ENCODE measurements at regions not wholly inside any gene's neighbourhood (a gene's known extent, or its start where the extent isn't known, plus 50 kb on each side); places are given as distances from the start of the nearest gene placed in this dataset.

DNA sequence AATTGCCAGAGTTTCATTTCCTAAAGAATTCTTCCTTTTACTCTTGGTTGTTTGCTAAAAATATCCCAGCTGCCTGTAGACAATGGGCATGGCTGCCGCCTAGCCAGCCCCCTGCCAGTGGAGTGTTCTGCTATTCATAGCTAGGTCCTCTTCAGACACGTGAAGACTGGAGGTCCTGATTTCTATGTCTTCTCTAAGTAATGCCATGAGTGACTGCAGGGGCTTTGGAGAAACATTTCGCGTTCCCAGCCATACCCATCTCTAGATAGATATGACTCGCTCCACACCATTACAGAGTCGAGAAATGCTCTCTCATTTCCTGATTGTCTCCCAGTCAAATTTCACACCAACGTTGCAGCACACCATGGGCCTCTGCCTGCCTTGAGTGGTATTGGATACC is 99.5 kb upstream of the BACE2 start:
- H3K27ac ChIP-seq (ENCODE audit: insufficient read depth, low read length): no peak overlapping the region
- no peak overlapping the region for H2AK9ac ChIP-seq (replicated peaks; ENCODE audit: low read depth, low read length, poor library complexity)
- no peak overlapping the region for H3K4me2 ChIP-seq (ENCODE audit: low read depth, low read length)
- no peaks in the 10 kb centered on the region for H3K36me3 ChIP-seq (ENCODE audit: control insufficient read depth, insufficient read depth, low read length)
- no peak overlapping the region for H2BK20ac ChIP-seq (ENCODE audit: low read depth, low read length)
- no peaks in the 10 kb centered on the region for H3K27me3 ChIP-seq (ENCODE audit: control insufficient read depth, insufficient read depth, low read length)
- no peak overlapping the region for H2AK5ac ChIP-seq (ENCODE audit: low read depth, low read length)
- no peak overlapping the region for H3K23ac ChIP-seq (ENCODE audit: low read depth, low read length)
- no peak overlapping the region for H3K18ac ChIP-seq (ENCODE audit: low read depth, low read length)
- H4K91ac ChIP-seq (ENCODE audit: insufficient read depth, low read depth, low read length): no peak overlapping the region
- H3K56ac ChIP-seq (ENCODE audit: extremely low read depth, insufficient read depth, low read length): no peak overlapping the region
- H3K4ac ChIP-seq (ENCODE audit: low read depth, low read length): no peak overlapping the region
- no CpG with 5 or more reads among the region's 7 CpGs for WGBS, 2 experiments (ENCODE audit: extremely low coverage in 2 of 2, insufficient read length in 1 of 2)
- DNase-seq (no peak), ATAC-seq (ENCODE audit: low read depth) (no peak)
- in situ Hi-C loops (cut with MboI; ENCODE audit: low sequenced_read_pairs) (no loop called here), intact Hi-C loops (cut with micrococcal nuclease) (loop anchor here (5.0 kb wide), 1 partner anchor 926 kb away; no protein-coding TSS in a partner anchor), dilution Hi-C loops (cut with HindIII; ENCODE audit: low sequenced_read_pairs, unreplicated experiment) (no loop called here)
- CTCF ChIA-PET: interaction anchor here (1.6 kb wide), 1 partner anchor 601 kb away, joined by 9 read pairs; no protein-coding TSS in a partner anchor
- no peaks in the 10 kb centered on the region for H3K79me1 ChIP-seq (ENCODE audit: low read depth in 1 of 2, low read length in 2 of 2)
- H3K9me1 ChIP-seq (ENCODE audit: insufficient read depth, low read length): no peaks in the 10 kb centered on the region
- H2BK120ac ChIP-seq (ENCODE audit: low read depth, low read length): no peak overlapping the region
- H3K14ac ChIP-seq (replicated peaks; ENCODE audit: low read depth, low read length): no peak overlapping the region
- POLR2A ChIA-PET (ENCODE audit: unreplicated experiment): no interaction called here
- TF ChIP-seq SMC3 (IDR thresholded peaks at IDR 0.05; ENCODE audit: low read depth, low read length) (no peak), RFX5 (IDR thresholded peaks at IDR 0.05; ENCODE audit: low read depth, low read length) (no peak), RCOR1 (IDR thresholded peaks at IDR 0.05; ENCODE audit: insufficient replicate concordance, low read length) (no peak), BHLHE40 (IDR thresholded peaks at IDR 0.05; ENCODE audit: low read depth, low read length) (no peak), MAZ (IDR thresholded peaks at IDR 0.05; ENCODE audit: borderline replicate concordance, low read depth, low read length) (no peak), POLR2A (IDR thresholded peaks at IDR 0.05; ENCODE audit: low read depth, low read length) (no peak), RAD21 (IDR thresholded peaks at IDR 0.05; ENCODE audit: low read length) (no peak), MXI1 (IDR thresholded peaks at IDR 0.05; ENCODE audit: borderline replicate concordance, low read depth, low read length) (no peak), CEBPB (IDR thresholded peaks at IDR 0.05; ENCODE audit: low read depth, low read length) (no peak), NFE2L2 (IDR thresholded peaks at IDR 0.05; ENCODE audit: low read depth, low read length) (no peak)
- TF ChIP-seq, protein P1, sequence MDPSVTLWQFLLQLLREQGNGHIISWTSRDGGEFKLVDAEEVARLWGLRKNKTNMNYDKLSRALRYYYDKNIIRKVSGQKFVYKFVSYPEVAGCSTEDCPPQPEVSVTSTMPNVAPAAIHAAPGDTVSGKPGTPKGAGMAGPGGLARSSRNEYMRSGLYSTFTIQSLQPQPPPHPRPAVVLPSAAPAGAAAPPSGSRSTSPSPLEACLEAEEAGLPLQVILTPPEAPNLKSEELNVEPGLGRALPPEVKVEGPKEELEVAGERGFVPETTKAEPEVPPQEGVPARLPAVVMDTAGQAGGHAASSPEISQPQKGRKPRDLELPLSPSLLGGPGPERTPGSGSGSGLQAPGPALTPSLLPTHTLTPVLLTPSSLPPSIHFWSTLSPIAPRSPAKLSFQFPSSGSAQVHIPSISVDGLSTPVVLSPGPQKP (IDR thresholded peaks at IDR 0.05; ENCODE audit: borderline replicate concordance, low read depth, low read length): no peak
- no peak overlapping the region for H2BK15ac ChIP-seq (ENCODE audit: low read depth, low read length)
- H2AFZ ChIP-seq (replicated peaks; ENCODE audit: low read length, poor library complexity): no peak overlapping the region
- BruUV-seq (replicated peaks): no TSS peak
- no peak overlapping the region for H3K4me3 ChIP-seq (ENCODE audit: insufficient read depth, low read depth, low read length)
- no peak overlapping the region for H2BK5ac ChIP-seq (ENCODE audit: low read depth, low read length, poor library complexity, severe bottlenecking)
- H4K8ac ChIP-seq (ENCODE audit: low read depth in 2 of 2, low read length in 2 of 2): no peak overlapping the region
- H3K9ac ChIP-seq (ENCODE audit: low read depth, low read length): no peak overlapping the region
- no peaks in the 10 kb centered on the region for H3K4me1 ChIP-seq (ENCODE audit: control insufficient read depth, insufficient read depth, low read length)
- no peaks in the 10 kb centered on the region for H4K20me1 ChIP-seq (ENCODE audit: insufficient read depth, low read length)
- peaks cover 3% of the 10 kb centered on the region; the same call in 1 of the 2 replicates for H3K9me3 ChIP-seq (ENCODE audit: control insufficient read depth, insufficient read depth, low read length)
- H4K5ac ChIP-seq (ENCODE audit: low read depth, low read length): no peak overlapping the region
